CD14-positive monocyte (primary cell): ENCODE measurements at regions not wholly inside any gene's neighbourhood (a gene's known extent, or its start where the extent isn't known, plus 50 kb on each side); places are given as distances from the start of the nearest gene placed in this dataset.

ENCODE experiments used
- DNase-seq, 3 donors: peaks; one replicate each; pipeline ENCODE4 v3.0.0-alpha.2; 2011 to 2022
- H2AFZ ChIP-seq: 2 replicates; pipeline ENCODE4 v1.6.0; 2012; ENCODE audit warnings: mild to moderate bottlenecking, low read depth, low read length, inconsistent platforms; ENCODE audit not compliant: insufficient read depth, poor library complexity, severe bottlenecking
- H3K27ac ChIP-seq, 2 donors: 1 replicate in 1 of 2; 2 replicates in 1 of 2; pipeline ENCODE4 v1.5.1; 2012 to 2013; ENCODE audit warnings: low read length in 2 of 2, control low read depth in 1 of 2, inconsistent platforms in 1 of 2, low read depth in 1 of 2, mild to moderate bottlenecking in 1 of 2
- H3K27me3 ChIP-seq, 2 donors: one replicate each; pipeline versions ENCODE4 v1.6.0 to v1.6.1; 2011 to 2013; ENCODE audit warnings: low read length in 2 of 2; ENCODE audit not compliant: control insufficient read depth in 2 of 2, insufficient read depth in 2 of 2
- H3K36me3 ChIP-seq, 2 donors: replicated peaks in 1 of 2; 1 replicate in 1 of 2; 2 replicates in 1 of 2; pipeline versions ENCODE4 v1.5.1 to v1.6.1; 2012 to 2013; ENCODE audit warnings: low read length in 2 of 2, control low read depth in 1 of 2, inconsistent platforms in 1 of 2, mild to moderate bottlenecking in 1 of 2; ENCODE audit not compliant: insufficient read depth in 2 of 2, control insufficient read depth in 1 of 2
- H3K4me1 ChIP-seq, 2 donors: 1 replicate in 1 of 2; 2 replicates in 1 of 2; pipeline versions ENCODE4 v1.5.1 to v1.6.1; 2012 to 2013; ENCODE audit warnings: low read length in 2 of 2, control low read depth in 1 of 2, inconsistent platforms in 1 of 2, mild to moderate bottlenecking in 1 of 2, moderate library complexity in 1 of 2; ENCODE audit not compliant: insufficient read depth in 2 of 2, control insufficient read depth in 1 of 2
- H3K4me2 ChIP-seq: replicated peaks from 2 replicates; pipeline ENCODE3; 2012; ENCODE audit warnings: low read length, moderate library complexity, mild to moderate bottlenecking; ENCODE audit not compliant: poor library complexity, severe bottlenecking; ENCODE audit errors: extremely low read depth
- H3K4me3 ChIP-seq, 3 experiments: fragments of 200-600 bp in 1 of 3; sonication (generic) in 1 of 3; replicated peaks in 1 of 3; 1 replicate in 2 of 3; 2 replicates in 1 of 3; pipeline ENCODE4 v1.5.1; 2011 to 2013; ENCODE audit warnings: low read length in 3 of 3, mild to moderate bottlenecking in 3 of 3, control low read depth in 2 of 3, low read depth in 2 of 3, inconsistent platforms in 1 of 3, moderate library complexity in 1 of 3
- H3K79me2 ChIP-seq: 2 replicates; pipeline ENCODE4 v1.6.0; 2012; ENCODE audit warnings: mild to moderate bottlenecking, control low read depth, inconsistent platforms, low read length, moderate library complexity; ENCODE audit not compliant: insufficient read depth
- H3K9ac ChIP-seq: 2 replicates; pipeline ENCODE4 v1.6.0; 2017; ENCODE audit warnings: low read length, mild to moderate bottlenecking; ENCODE audit not compliant: insufficient read depth, poor library complexity, severe bottlenecking
- H3K9me3 ChIP-seq, 2 donors: replicated peaks in 1 of 2; 1 replicate in 1 of 2; 2 replicates in 1 of 2; pipeline versions ENCODE4 v1.5.1 to v1.6.1; 2012 to 2013; ENCODE audit warnings: low read length in 2 of 2, control low read depth in 1 of 2; ENCODE audit not compliant: control insufficient read depth in 1 of 2, insufficient read depth in 1 of 2
- H4K20me1 ChIP-seq: 2 replicates; pipeline ENCODE4 v1.6.0; 2012; ENCODE audit warnings: mild to moderate bottlenecking, low read length, control low read depth, moderate library complexity; ENCODE audit not compliant: insufficient read depth
- H3K27ac Mint-ChIP-seq, 7 donors: one replicate each; pipeline ENCODE4 v1.8.0; 2020; ENCODE audit warnings: mild to moderate bottlenecking in 7 of 7, mixed read lengths in 7 of 7, moderate library complexity in 6 of 7, inconsistent platforms in 2 of 7
- H3K27me3 Mint-ChIP-seq, 3 donors: one replicate each; pipeline ENCODE4 v1.8.0; 2021 to 2022; ENCODE audit warnings: low read depth in 3 of 3, mild to moderate bottlenecking in 3 of 3, mixed read lengths in 3 of 3, moderate library complexity in 3 of 3, inconsistent platforms in 1 of 3
- H3K36me3 Mint-ChIP-seq, 2 donors: one replicate each; pipeline ENCODE4 v1.8.0; 2020; ENCODE audit warnings: mixed read lengths in 2 of 2, inconsistent platforms in 1 of 2, mild to moderate bottlenecking in 1 of 2
- H3K4me1 Mint-ChIP-seq: one replicate; pipeline ENCODE4 v1.8.0; 2020; ENCODE audit warnings: mild to moderate bottlenecking, mixed read lengths
- H3K4me3 Mint-ChIP-seq, 2 donors: one replicate each; pipeline ENCODE4 v1.8.0; 2020; ENCODE audit warnings: mild to moderate bottlenecking in 2 of 2, mixed read lengths in 2 of 2, moderate library complexity in 1 of 2
- H3K9me3 Mint-ChIP-seq, 7 donors: one replicate each; pipeline ENCODE4 v1.8.0; 2020 to 2022; ENCODE audit warnings: mixed read lengths in 7 of 7, mild to moderate bottlenecking in 6 of 7, moderate library complexity in 6 of 7, inconsistent platforms in 2 of 7
- WGBS: methylation state at CpG from one replicate; pipeline ENCODE4 v1.1.5; 2013; ENCODE audit warnings: missing lambda C conversion rate; ENCODE audit not compliant: insufficient coverage; 5-methylcytosine and 5-hydroxymethylcytosine counted together
- intact Hi-C, 2 donors: fragments of 100-400 bp; cut with micrococcal nuclease; formaldehyde crosslinking; loops; one replicate each; pipeline versions ENCODE4 v1.15.0 to v1.15.1; 2023
- TF ChIP-seq, protein P1 (sequence below): fragments of 200-600 bp; IDR thresholded peaks from one replicate; pipeline ENCODE4 v1.8.0; 2022; ENCODE audit warnings: antibody characterized with exemption, mild to moderate bottlenecking

DNA sequence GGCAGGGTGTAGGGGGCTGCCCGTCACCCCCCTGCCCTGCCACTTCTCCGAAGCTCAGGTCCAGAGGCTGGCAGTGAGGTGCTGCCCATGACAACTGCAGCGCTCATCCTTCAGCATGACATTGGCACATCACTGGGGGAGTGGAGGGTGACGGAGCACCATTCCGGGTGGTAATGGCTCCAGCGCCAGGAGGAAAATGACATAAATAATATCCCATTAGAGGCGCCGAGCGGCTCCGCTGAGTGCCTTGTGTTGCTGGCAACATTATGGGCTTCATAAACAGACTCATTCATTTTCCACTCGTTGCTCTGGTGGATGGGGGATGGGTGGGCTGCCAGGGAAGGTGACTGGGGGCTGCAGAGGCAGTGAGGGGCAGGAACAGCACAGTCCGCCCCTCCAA, 56.9 kb upstream of the CTNNBL1 start:
- Mint-ChIP-seq H3K27ac (no peak overlapping the region), H3K36me3 (no peaks in the 10 kb centered on the region), H3K4me3 (no peak overlapping the region), H3K9me3 (peaks cover 1 to 12% (median 6%) of the 10 kb centered on the region in 7 donors), H3K27me3 (peaks cover 18 to 22% (median 21%) of the 10 kb centered on the region in 3 donors), H3K4me1 (no peaks in the 10 kb centered on the region)
- Histone ChIP-seq H3K9me3 (peaks cover 12 to 14% of the 10 kb centered on the region in 2 donors), H2AFZ (no peak overlapping the region), H3K36me3 (no peaks in the 10 kb centered on the region), H4K20me1 (no peaks in the 10 kb centered on the region), H3K4me3 (no peak overlapping the region), H3K4me1 (no peaks in the 10 kb centered on the region), H3K4me2 (no peak overlapping the region), H3K9ac (no peak overlapping the region), H3K27ac (no peak overlapping the region), H3K79me2 (no peaks in the 10 kb centered on the region), H3K27me3 (peaks cover 0 to 6% of the 10 kb centered on the region in 2 donors)
- 100% methylated on average over 6 of the region's 12 CpGs for WGBS
- DNase-seq, result no peak
- intact Hi-C loops, result no loop called here
- TF ChIP-seq, protein P1, sequence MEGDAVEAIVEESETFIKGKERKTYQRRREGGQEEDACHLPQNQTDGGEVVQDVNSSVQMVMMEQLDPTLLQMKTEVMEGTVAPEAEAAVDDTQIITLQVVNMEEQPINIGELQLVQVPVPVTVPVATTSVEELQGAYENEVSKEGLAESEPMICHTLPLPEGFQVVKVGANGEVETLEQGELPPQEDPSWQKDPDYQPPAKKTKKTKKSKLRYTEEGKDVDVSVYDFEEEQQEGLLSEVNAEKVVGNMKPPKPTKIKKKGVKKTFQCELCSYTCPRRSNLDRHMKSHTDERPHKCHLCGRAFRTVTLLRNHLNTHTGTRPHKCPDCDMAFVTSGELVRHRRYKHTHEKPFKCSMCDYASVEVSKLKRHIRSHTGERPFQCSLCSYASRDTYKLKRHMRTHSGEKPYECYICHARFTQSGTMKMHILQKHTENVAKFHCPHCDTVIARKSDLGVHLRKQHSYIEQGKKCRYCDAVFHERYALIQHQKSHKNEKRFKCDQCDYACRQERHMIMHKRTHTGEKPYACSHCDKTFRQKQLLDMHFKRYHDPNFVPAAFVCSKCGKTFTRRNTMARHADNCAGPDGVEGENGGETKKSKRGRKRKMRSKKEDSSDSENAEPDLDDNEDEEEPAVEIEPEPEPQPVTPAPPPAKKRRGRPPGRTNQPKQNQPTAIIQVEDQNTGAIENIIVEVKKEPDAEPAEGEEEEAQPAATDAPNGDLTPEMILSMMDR, result no peak

DNA sequence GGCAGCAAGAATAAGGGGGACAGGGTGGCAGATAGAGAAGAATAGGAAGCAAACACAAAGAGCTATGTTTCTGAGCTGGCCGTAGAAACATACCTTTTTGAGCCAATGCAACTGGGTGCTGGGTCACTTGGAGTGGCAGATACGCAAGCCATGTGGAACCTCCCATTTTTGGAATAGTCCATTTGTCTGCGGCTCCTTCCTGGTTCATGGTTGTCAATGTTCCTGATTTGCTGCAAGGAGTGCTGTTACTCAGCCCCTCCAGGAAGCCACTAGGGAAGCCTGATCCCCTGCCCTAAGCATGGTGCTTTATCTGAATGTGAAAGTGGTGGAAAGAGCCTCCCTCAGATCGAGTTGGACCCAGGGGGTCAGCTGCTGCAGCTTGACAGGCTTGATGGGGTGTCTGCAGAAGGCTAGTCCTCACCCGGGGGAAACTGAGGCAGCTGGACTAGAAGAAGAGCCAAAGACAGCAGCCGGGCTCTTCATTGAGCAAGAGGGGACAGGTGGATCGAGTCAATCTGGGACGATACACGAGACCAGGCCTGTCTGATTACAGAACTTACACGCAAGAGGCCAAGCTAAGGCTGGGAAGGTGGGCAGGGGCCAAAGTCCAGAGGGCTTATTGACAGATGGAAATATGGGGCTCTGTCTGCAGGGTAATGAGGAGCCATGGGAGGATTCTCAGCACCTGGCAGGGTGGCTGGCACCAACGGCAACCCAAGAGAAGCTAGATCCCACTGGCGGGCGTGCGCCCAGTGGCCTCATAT, 57.4 kb upstream of the CTNNBL1 start:
- Histone ChIP-seq H2AFZ (no peak overlapping the region), H3K27ac (no peak overlapping the region), H4K20me1 (no peaks in the 10 kb centered on the region), H3K9ac (no peak overlapping the region), H3K27me3 (peaks cover 0 to 5% of the 10 kb centered on the region in 2 donors), H3K36me3 (no peaks in the 10 kb centered on the region), H3K9me3 (peaks cover 12 to 14% of the 10 kb centered on the region in 2 donors), H3K4me3 (no peak overlapping the region), H3K4me1 (no peaks in the 10 kb centered on the region), H3K79me2 (no peaks in the 10 kb centered on the region), H3K4me2 (no peak overlapping the region)
- WGBS, result 80% methylated on average over 14 of the region's 14 CpGs
- H3K4me3 Mint-ChIP-seq, result no peak overlapping the region
- TF ChIP-seq, protein P1, result no peak
- peaks cover 1 to 12% (median 6%) of the 10 kb centered on the region in 7 donors for H3K9me3 Mint-ChIP-seq
- intact Hi-C loops, result no loop called here
- peaks cover 17 to 24% (median 21%) of the 10 kb centered on the region in 3 donors for H3K27me3 Mint-ChIP-seq
- no peak for DNase-seq
- no peaks in the 10 kb centered on the region for H3K4me1 Mint-ChIP-seq
- no peak overlapping the region for H3K27ac Mint-ChIP-seq
- no peaks in the 10 kb centered on the region for H3K36me3 Mint-ChIP-seq
